Loucy (cell line): ENCODE measurements at regions not wholly inside any gene's neighbourhood (a gene's known extent, or its start where the extent isn't known, plus 50 kb on each side); places are given as distances from the start of the nearest gene placed in this dataset.

Experiments used
- H2AFZ ChIP-seq: fragments of 200-600 bp; sonication (generic); 2 replicates; pipeline ENCODE4 v1.6.0; 2016; ENCODE audit warnings: antibody characterized with exemption, mild to moderate bottlenecking, low read length, moderate library complexity
- H3F3A ChIP-seq: fragments of 200-600 bp; 2 replicates; pipeline ENCODE4 v1.6.0; 2016; ENCODE audit warnings: antibody characterized with exemption, low read depth, mild to moderate bottlenecking
- H3K27me3 ChIP-seq: fragments of 200-600 bp; sonication (generic); 2 replicates; pipeline ENCODE4 v1.6.1; 2014; ENCODE audit warnings: low read length, mild to moderate bottlenecking; ENCODE audit not compliant: insufficient read depth, poor library complexity, severe bottlenecking
- H3K36me3 ChIP-seq: fragments of 200-600 bp; sonication (generic); 2 replicates; pipeline ENCODE4 v1.6.1; 2016; ENCODE audit warnings: low read length; ENCODE audit not compliant: insufficient read depth
- H3K4me1 ChIP-seq: fragments of 200-600 bp; sonication (generic); 2 replicates; pipeline ENCODE4 v1.5.1; 2014; ENCODE audit warnings: low read length, mild to moderate bottlenecking; ENCODE audit not compliant: insufficient read depth, poor library complexity, severe bottlenecking
- H3K4me2 ChIP-seq: fragments of 200-600 bp; sonication (generic); 2 replicates; pipeline ENCODE4 v1.6.0; 2014; ENCODE audit warnings: antibody characterized with exemption, low read length, low read depth, mild to moderate bottlenecking; ENCODE audit not compliant: poor library complexity, severe bottlenecking
- H3K4me3 ChIP-seq: fragments of 200-600 bp; sonication (generic); 2 replicates; pipeline ENCODE4 v1.5.1; 2014; ENCODE audit warnings: low read length, mild to moderate bottlenecking, mixed read lengths; ENCODE audit not compliant: poor library complexity, severe bottlenecking
- H3K79me2 ChIP-seq: fragments of 200-600 bp; sonication (generic); 2 replicates; pipeline ENCODE4 v1.6.1; 2014; ENCODE audit warnings: low read length; ENCODE audit not compliant: insufficient read depth
- H3K9ac ChIP-seq: fragments of 200-600 bp; sonication (generic); 2 replicates; pipeline ENCODE4 v1.6.0; 2014; ENCODE audit warnings: mild to moderate bottlenecking, low read depth, low read length, moderate library complexity; ENCODE audit not compliant: poor library complexity, severe bottlenecking
- H3K9me2 ChIP-seq: fragments of 200-600 bp; sonication (generic); replicated peaks from 2 replicates; pipeline ENCODE4 v1.6.1; 2016; ENCODE audit warnings: low read depth, low read length, mixed read lengths
- H3K9me3 ChIP-seq: fragments of 200-600 bp; sonication (generic); 2 replicates; pipeline ENCODE4 v1.6.1; 2014; ENCODE audit warnings: mild to moderate bottlenecking, antibody characterized with exemption, low read length, low read depth; ENCODE audit not compliant: insufficient read depth
- H4K20me1 ChIP-seq: fragments of 200-600 bp; sonication (generic); 2 replicates; pipeline ENCODE4 v1.6.0; 2014; ENCODE audit warnings: antibody characterized with exemption, low read length, mild to moderate bottlenecking; ENCODE audit not compliant: insufficient read depth, poor library complexity, severe bottlenecking
- EZH2phosphoT487 ChIP-seq: fragments of 200-600 bp; IDR thresholded peaks from 2 replicates; pipeline ENCODE4 v1.6.1; 2018; ENCODE audit warnings: antibody characterized with exemption, mild to moderate bottlenecking, moderate library complexity, borderline replicate concordance
- TF ChIP-seq, protein P1 (sequence below): fragments of 200-600 bp; sonication (generic); conservative IDR thresholded peaks from 2 replicates; pipeline ENCODE4 v1.5.1; 2014; ENCODE audit warnings: mild to moderate bottlenecking, antibody characterized with exemption, low read length

DNA sequence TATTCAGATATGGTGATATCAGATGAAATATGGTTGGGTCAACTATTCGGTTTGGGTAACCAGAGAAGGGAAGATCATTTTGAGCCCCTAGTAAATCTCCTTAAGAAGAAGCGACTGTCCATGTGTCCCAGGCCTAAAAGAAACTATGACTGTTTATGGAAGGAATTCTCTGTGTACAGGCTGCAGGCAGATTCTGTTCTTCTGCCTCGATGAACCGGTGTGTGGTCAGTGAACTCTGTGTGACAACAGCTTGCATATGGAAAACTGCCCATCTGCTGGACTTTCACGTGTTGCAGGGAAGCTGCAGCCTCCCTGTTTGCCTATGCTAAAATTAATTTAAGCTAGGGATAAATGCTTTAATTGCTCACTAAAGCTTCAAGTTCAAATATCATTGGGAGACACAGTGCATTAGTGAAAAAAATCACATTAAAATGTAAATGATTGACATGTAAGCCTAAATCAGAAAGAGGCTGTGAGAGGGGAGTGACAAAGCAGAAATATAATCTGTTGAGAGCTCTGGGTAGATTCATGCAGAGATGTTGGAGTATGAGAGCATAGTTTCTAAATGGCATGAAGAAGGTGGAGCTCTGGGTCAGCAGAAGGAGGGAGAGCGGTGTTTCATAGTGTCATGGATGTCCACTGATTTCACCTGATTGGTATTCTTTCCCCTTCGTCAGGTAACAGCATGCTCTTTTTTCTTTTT, 65.4 kb upstream of the PFN2 start:
- no peaks in the 10 kb centered on the region for H3K4me1 ChIP-seq
- no peak overlapping the region for H2AFZ ChIP-seq
- H3K79me2 ChIP-seq, result no peaks in the 10 kb centered on the region
- H3K9ac ChIP-seq, result no peak overlapping the region
- no peaks in the 10 kb centered on the region for H3K9me3 ChIP-seq
- no peaks in the 10 kb centered on the region for H3K9me2 ChIP-seq
- no peaks in the 10 kb centered on the region for H3K27me3 ChIP-seq
- no peaks in the 10 kb centered on the region for H3F3A ChIP-seq
- H4K20me1 ChIP-seq, result no peaks in the 10 kb centered on the region
- H3K36me3 ChIP-seq, result no peaks in the 10 kb centered on the region
- H3K4me2 ChIP-seq, result no peak overlapping the region
- no peak for TF ChIP-seq EZH2phosphoT487
- TF ChIP-seq, protein P1, sequence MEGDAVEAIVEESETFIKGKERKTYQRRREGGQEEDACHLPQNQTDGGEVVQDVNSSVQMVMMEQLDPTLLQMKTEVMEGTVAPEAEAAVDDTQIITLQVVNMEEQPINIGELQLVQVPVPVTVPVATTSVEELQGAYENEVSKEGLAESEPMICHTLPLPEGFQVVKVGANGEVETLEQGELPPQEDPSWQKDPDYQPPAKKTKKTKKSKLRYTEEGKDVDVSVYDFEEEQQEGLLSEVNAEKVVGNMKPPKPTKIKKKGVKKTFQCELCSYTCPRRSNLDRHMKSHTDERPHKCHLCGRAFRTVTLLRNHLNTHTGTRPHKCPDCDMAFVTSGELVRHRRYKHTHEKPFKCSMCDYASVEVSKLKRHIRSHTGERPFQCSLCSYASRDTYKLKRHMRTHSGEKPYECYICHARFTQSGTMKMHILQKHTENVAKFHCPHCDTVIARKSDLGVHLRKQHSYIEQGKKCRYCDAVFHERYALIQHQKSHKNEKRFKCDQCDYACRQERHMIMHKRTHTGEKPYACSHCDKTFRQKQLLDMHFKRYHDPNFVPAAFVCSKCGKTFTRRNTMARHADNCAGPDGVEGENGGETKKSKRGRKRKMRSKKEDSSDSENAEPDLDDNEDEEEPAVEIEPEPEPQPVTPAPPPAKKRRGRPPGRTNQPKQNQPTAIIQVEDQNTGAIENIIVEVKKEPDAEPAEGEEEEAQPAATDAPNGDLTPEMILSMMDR, result no peak
- no peak overlapping the region for H3K4me3 ChIP-seq

DNA sequence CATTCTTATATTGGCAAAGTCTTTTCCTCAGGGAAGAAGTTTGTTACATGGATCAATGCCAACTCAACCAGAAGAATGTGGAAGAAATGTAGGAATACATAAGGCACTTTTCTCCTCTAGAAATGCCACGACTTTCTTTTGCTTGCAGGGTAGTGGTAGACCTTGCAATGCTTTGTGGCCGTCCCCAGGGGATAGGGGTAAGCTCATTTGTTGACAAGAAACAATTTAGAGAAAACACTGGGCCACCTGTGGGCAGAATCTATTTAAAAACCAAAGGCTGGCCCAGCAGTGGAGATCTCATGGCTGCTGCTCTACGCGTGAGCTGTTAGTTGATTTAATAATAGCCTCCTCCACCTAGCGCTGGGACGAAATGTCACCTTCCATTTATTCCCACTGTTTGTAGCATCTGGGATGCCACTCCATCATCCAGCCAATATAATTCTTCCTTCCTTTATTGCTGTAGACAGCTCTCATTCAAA, 64.6 kb upstream of the PFN2 start:
- H3F3A ChIP-seq, result no peaks in the 10 kb centered on the region
- H3K36me3 ChIP-seq, result no peaks in the 10 kb centered on the region
- TF ChIP-seq, protein P1, result no peak
- no peak for TF ChIP-seq EZH2phosphoT487
- H3K27me3 ChIP-seq, result no peaks in the 10 kb centered on the region
- no peak overlapping the region for H3K4me3 ChIP-seq
- no peak overlapping the region for H2AFZ ChIP-seq
- no peaks in the 10 kb centered on the region for H3K79me2 ChIP-seq
- H3K9me3 ChIP-seq, result no peaks in the 10 kb centered on the region
- no peaks in the 10 kb centered on the region for H3K4me1 ChIP-seq
- no peak overlapping the region for H3K4me2 ChIP-seq
- H3K9ac ChIP-seq, result no peak overlapping the region
- no peaks in the 10 kb centered on the region for H4K20me1 ChIP-seq
- no peaks in the 10 kb centered on the region for H3K9me2 ChIP-seq

DNA sequence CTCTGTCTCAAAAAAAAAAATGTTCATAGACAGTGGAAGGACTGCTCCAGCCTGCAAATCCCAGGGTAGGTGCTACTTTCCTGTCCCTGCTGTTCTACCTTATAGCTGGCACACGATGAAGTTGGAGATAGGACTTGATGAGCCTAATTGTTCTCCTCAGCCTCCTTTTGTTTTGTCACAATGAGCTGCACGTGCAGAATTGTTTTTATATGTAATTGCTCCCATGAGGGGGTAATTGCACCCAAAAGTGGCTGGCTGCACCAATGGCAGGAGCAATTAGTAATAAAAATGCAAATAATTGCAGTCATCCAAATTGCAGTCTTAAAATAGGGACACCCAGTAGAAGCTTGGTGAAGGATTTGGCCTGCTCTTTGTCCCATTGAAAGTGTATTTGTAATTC, 63.0 kb upstream of the PFN2 start:
- H3K4me2 ChIP-seq, result no peak overlapping the region
- H3K27me3 ChIP-seq, result no peaks in the 10 kb centered on the region
- H3K79me2 ChIP-seq, result no peaks in the 10 kb centered on the region
- H3K9me3 ChIP-seq, result no peaks in the 10 kb centered on the region
- H3F3A ChIP-seq, result no peaks in the 10 kb centered on the region
- no peak overlapping the region for H3K9ac ChIP-seq
- no peaks in the 10 kb centered on the region for H4K20me1 ChIP-seq
- H3K4me3 ChIP-seq, result no peak overlapping the region
- no peak overlapping the region for H2AFZ ChIP-seq
- no peaks in the 10 kb centered on the region for H3K4me1 ChIP-seq
- TF ChIP-seq, protein P1, result no peak
- TF ChIP-seq EZH2phosphoT487, result no peak
- no peaks in the 10 kb centered on the region for H3K9me2 ChIP-seq
- H3K36me3 ChIP-seq, result no peaks in the 10 kb centered on the region
